ENCODE measurements at regions not wholly inside any gene's neighbourhood (a gene's known extent, or its start where the extent isn't known, plus 50 kb on each side); places are given as distances from the start of the nearest gene placed in this dataset.

DNA sequence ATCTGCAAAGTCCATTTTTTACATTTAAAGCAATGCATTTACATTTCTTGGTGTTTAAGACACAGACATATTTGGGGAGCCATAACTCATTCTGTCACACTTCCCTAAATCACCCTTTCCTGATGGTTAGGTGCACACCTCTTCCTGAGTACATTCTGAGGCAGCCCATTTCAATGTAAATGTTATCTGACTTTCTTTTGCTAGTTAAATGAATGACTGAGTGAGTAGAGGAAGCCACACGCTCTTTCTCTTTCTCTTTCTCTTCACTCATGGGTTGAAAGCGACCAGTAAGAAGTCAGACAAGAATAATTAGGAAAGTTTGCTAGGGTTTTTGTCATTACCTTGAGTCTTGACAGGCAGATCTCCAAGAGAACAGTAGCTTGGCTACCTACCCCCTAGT, 143.1 kb downstream of the S1PR1 start:
- H3K9ac ChIP-seq (ENCODE audit: low read depth in 1 of 2, low read length in 2 of 2), result no peak overlapping the region
- H3K4me3 ChIP-seq (ENCODE audit: low read length in 2 of 2), result no peak overlapping the region
- H3K4me1 ChIP-seq (ENCODE audit: control insufficient read depth in 2 of 2, insufficient read depth in 2 of 2, low read length in 2 of 2), result no peaks in the 10 kb centered on the region
- no peak overlapping the region for H3K27ac ChIP-seq (ENCODE audit: low read depth in 2 of 2, low read length in 2 of 2)
- H3K27me3 ChIP-seq (ENCODE audit: control insufficient read depth in 2 of 2, insufficient read depth in 2 of 2, low read length in 2 of 2), result no peaks in the 10 kb centered on the region
- H3K9me3 ChIP-seq (ENCODE audit: control insufficient read depth in 2 of 2, low read length in 2 of 2), result no peaks in the 10 kb centered on the region
- no peaks in the 10 kb centered on the region for H3K36me3 ChIP-seq (ENCODE audit: control insufficient read depth in 2 of 2, insufficient read depth in 2 of 2, low read length in 2 of 2)

DNA sequence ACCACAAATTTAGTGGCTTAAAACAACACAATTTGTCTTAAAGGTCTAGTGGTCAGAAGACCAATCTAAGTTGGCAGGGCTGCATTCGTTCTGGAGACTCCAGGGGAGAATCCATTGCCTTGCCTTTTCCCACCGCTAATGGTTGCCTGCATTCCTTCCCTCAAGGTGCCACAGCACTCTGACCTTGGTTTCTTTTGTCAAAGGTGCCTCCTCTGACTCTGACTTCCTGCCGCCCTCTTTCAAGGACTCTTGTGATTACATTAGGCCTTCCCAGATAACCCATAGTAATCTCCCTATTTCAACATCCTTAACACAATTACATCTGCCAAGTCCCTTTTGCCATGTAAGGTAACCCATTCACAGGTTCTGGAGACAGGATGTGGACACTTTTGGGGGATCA, 145.3 kb downstream of the S1PR1 start:
- H3K9me3 ChIP-seq (ENCODE audit: control insufficient read depth in 2 of 2, low read length in 2 of 2), result no peaks in the 10 kb centered on the region
- H3K27me3 ChIP-seq (ENCODE audit: control insufficient read depth in 2 of 2, insufficient read depth in 2 of 2, low read length in 2 of 2), result no peaks in the 10 kb centered on the region
- H3K4me3 ChIP-seq (ENCODE audit: low read length in 2 of 2), result no peak overlapping the region
- H3K9ac ChIP-seq (ENCODE audit: low read depth in 1 of 2, low read length in 2 of 2), result no peak overlapping the region
- no peaks in the 10 kb centered on the region for H3K36me3 ChIP-seq (ENCODE audit: control insufficient read depth in 2 of 2, insufficient read depth in 2 of 2, low read length in 2 of 2)
- H3K27ac ChIP-seq (ENCODE audit: low read depth in 2 of 2, low read length in 2 of 2), result no peak overlapping the region
- H3K4me1 ChIP-seq (ENCODE audit: control insufficient read depth in 2 of 2, insufficient read depth in 2 of 2, low read length in 2 of 2), result no peaks in the 10 kb centered on the region

DNA sequence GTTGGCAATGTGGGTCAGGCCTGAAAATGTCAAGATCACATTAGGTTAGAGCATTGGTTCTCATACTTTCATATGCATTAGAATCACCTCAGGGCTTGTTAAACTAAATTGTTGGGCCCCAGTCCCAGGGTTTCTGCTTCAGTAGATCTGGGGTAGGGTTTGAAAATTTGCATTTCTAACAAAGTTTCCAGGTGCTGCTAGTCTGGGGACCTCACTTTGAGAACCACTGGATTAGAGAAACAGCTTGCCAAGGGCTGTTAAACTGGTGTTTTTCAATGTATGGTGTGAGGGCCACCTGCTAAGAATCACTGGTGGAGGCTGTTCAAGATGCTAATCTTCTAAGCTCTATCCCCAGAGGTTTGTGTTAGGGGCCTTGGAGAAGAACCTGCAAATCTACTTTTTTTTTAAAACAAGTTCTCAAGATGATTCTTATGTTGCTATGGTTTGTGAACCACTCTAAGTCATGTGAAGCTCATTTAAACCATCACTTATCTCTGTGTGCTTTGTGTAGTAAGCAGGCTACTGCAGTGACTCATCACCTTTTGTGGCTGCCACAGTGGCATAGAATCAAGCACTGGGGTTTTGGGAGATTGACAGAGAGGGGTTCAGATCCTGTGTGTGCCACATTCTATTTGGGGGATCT, 152.2 kb downstream of the S1PR1 start:
- no peak overlapping the region for H3K9ac ChIP-seq (ENCODE audit: low read depth in 1 of 2, low read length in 2 of 2)
- H3K4me1 ChIP-seq (ENCODE audit: control insufficient read depth in 2 of 2, insufficient read depth in 2 of 2, low read length in 2 of 2), result no peaks in the 10 kb centered on the region
- no peaks in the 10 kb centered on the region for H3K36me3 ChIP-seq (ENCODE audit: control insufficient read depth in 2 of 2, insufficient read depth in 2 of 2, low read length in 2 of 2)
- no peaks in the 10 kb centered on the region for H3K9me3 ChIP-seq (ENCODE audit: control insufficient read depth in 2 of 2, low read length in 2 of 2)
- H3K27me3 ChIP-seq (ENCODE audit: control insufficient read depth in 2 of 2, insufficient read depth in 2 of 2, low read length in 2 of 2), result no peaks in the 10 kb centered on the region
- H3K4me3 ChIP-seq (ENCODE audit: low read length in 2 of 2), result no peak overlapping the region
- H3K27ac ChIP-seq (ENCODE audit: low read depth in 2 of 2, low read length in 2 of 2), result no peak overlapping the region

DNA sequence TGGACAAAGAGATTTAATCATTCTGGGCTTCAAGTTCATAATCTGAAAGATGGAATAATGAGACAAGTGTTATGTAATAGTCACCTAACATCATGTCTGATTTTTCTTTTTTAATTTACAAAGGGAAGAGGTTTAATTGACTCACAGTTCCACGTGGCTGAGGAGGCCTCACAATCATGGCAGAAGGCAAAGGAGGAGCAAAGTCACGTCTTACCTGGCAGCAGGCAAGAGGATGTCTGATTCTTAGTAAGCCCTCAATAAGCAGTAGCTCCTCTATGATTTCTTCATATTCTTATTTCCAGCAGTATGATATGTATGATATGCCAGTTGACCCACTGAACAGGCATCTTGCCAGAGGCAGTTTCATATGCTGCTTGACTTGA, 152.7 kb downstream of the S1PR1 start:
- no peaks in the 10 kb centered on the region for H3K4me1 ChIP-seq (ENCODE audit: control insufficient read depth in 2 of 2, insufficient read depth in 2 of 2, low read length in 2 of 2)
- H3K27ac ChIP-seq (ENCODE audit: low read depth in 2 of 2, low read length in 2 of 2), result no peak overlapping the region
- H3K9me3 ChIP-seq (ENCODE audit: control insufficient read depth in 2 of 2, low read length in 2 of 2), result no peaks in the 10 kb centered on the region
- no peak overlapping the region for H3K4me3 ChIP-seq (ENCODE audit: low read length in 2 of 2)
- H3K27me3 ChIP-seq (ENCODE audit: control insufficient read depth in 2 of 2, insufficient read depth in 2 of 2, low read length in 2 of 2), result no peaks in the 10 kb centered on the region
- no peaks in the 10 kb centered on the region for H3K36me3 ChIP-seq (ENCODE audit: control insufficient read depth in 2 of 2, insufficient read depth in 2 of 2, low read length in 2 of 2)
- H3K9ac ChIP-seq (ENCODE audit: low read depth in 1 of 2, low read length in 2 of 2), result no peak overlapping the region

GRCh38 chr1:101392552-101392951, 155.7 kb downstream of the S1PR1 start:
- Histone ChIP-seq H3K9ac (ENCODE audit: low read depth in 1 of 2, low read length in 2 of 2) (no peak overlapping the region), H3K36me3 (ENCODE audit: control insufficient read depth in 2 of 2, insufficient read depth in 2 of 2, low read length in 2 of 2) (no peaks in the 10 kb centered on the region), H3K27ac (ENCODE audit: low read depth in 2 of 2, low read length in 2 of 2) (no peak overlapping the region), H3K9me3 (ENCODE audit: control insufficient read depth in 2 of 2, low read length in 2 of 2) (no peaks in the 10 kb centered on the region), H3K27me3 (ENCODE audit: control insufficient read depth in 2 of 2, insufficient read depth in 2 of 2, low read length in 2 of 2) (no peaks in the 10 kb centered on the region), H3K4me1 (ENCODE audit: control insufficient read depth in 2 of 2, insufficient read depth in 2 of 2, low read length in 2 of 2) (no peaks in the 10 kb centered on the region), H3K4me3 (ENCODE audit: low read length in 2 of 2) (no peak overlapping the region)

DNA sequence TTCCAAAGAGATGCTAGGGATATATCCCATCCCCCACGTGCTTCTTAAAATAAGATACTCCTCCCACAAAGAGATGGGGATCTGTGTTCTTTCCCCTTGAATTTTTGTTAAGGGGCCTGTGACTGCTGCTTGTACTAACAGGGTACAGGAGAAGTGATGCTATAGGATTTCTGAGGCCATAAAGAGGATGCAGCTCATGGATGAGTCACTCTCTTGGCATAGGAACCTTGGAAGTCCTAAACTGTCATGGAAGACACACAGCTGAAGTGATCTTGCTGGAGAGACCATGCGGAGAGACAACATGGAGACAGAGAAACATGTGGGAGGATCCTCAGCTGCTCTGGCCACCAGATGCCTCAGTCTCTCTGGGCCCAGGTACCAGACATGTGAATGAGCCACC, 157.2 kb downstream of the S1PR1 start:
- no peaks in the 10 kb centered on the region for H3K27me3 ChIP-seq (ENCODE audit: control insufficient read depth in 2 of 2, insufficient read depth in 2 of 2, low read length in 2 of 2)
- no peak overlapping the region for H3K9ac ChIP-seq (ENCODE audit: low read depth in 1 of 2, low read length in 2 of 2)
- H3K4me1 ChIP-seq (ENCODE audit: control insufficient read depth in 2 of 2, insufficient read depth in 2 of 2, low read length in 2 of 2), result no peaks in the 10 kb centered on the region
- H3K36me3 ChIP-seq (ENCODE audit: control insufficient read depth in 2 of 2, insufficient read depth in 2 of 2, low read length in 2 of 2), result no peaks in the 10 kb centered on the region
- H3K4me3 ChIP-seq (ENCODE audit: low read length in 2 of 2), result no peak overlapping the region
- H3K27ac ChIP-seq (ENCODE audit: low read depth in 2 of 2, low read length in 2 of 2), result no peak overlapping the region
- H3K9me3 ChIP-seq (ENCODE audit: control insufficient read depth in 2 of 2, low read length in 2 of 2), result no peaks in the 10 kb centered on the region

GRCh38 chr1:101399222-101399621, 162.4 kb downstream of the S1PR1 start:
- Histone ChIP-seq H3K27ac (ENCODE audit: low read depth in 2 of 2, low read length in 2 of 2) (no peak overlapping the region), H3K9ac (ENCODE audit: low read depth in 1 of 2, low read length in 2 of 2) (no peak overlapping the region), H3K4me3 (ENCODE audit: low read length in 2 of 2) (no peak overlapping the region), H3K36me3 (ENCODE audit: control insufficient read depth in 2 of 2, insufficient read depth in 2 of 2, low read length in 2 of 2) (no peaks in the 10 kb centered on the region), H3K9me3 (ENCODE audit: control insufficient read depth in 2 of 2, low read length in 2 of 2) (no peaks in the 10 kb centered on the region), H3K27me3 (ENCODE audit: control insufficient read depth in 2 of 2, insufficient read depth in 2 of 2, low read length in 2 of 2) (no peaks in the 10 kb centered on the region), H3K4me1 (ENCODE audit: control insufficient read depth in 2 of 2, insufficient read depth in 2 of 2, low read length in 2 of 2) (no peaks in the 10 kb centered on the region)

GRCh38 chr1:101406271-101406670, 169.5 kb downstream of the S1PR1 start:
- Histone ChIP-seq H3K27ac (ENCODE audit: low read depth in 2 of 2, low read length in 2 of 2) (no peak overlapping the region), H3K4me3 (ENCODE audit: low read length in 2 of 2) (no peak overlapping the region), H3K36me3 (ENCODE audit: control insufficient read depth in 2 of 2, insufficient read depth in 2 of 2, low read length in 2 of 2) (no peaks in the 10 kb centered on the region), H3K4me1 (ENCODE audit: control insufficient read depth in 2 of 2, insufficient read depth in 2 of 2, low read length in 2 of 2) (no peaks in the 10 kb centered on the region), H3K9ac (ENCODE audit: low read depth in 1 of 2, low read length in 2 of 2) (no peak overlapping the region), H3K27me3 (ENCODE audit: control insufficient read depth in 2 of 2, insufficient read depth in 2 of 2, low read length in 2 of 2) (no peaks in the 10 kb centered on the region), H3K9me3 (ENCODE audit: control insufficient read depth in 2 of 2, low read length in 2 of 2) (no peaks in the 10 kb centered on the region)

- H3K9me3 ChIP-seq (ENCODE audit: control insufficient read depth in 2 of 2, low read length in 2 of 2), result no peaks in the 10 kb centered on the region
- H3K27ac ChIP-seq (ENCODE audit: low read depth in 2 of 2, low read length in 2 of 2), result no peak overlapping the region
- H3K4me3 ChIP-seq (ENCODE audit: low read length in 2 of 2), result no peak overlapping the region
- no peak overlapping the region for H3K9ac ChIP-seq (ENCODE audit: low read depth in 1 of 2, low read length in 2 of 2)
- H3K36me3 ChIP-seq (ENCODE audit: control insufficient read depth in 2 of 2, insufficient read depth in 2 of 2, low read length in 2 of 2), result no peaks in the 10 kb centered on the region
- no peaks in the 10 kb centered on the region for H3K27me3 ChIP-seq (ENCODE audit: control insufficient read depth in 2 of 2, insufficient read depth in 2 of 2, low read length in 2 of 2)
- H3K4me1 ChIP-seq (ENCODE audit: control insufficient read depth in 2 of 2, insufficient read depth in 2 of 2, low read length in 2 of 2), result no peaks in the 10 kb centered on the region
These were observed 169.9 kb downstream of the S1PR1 start for GRCh38 chr1:101406681-101407080.

DNA sequence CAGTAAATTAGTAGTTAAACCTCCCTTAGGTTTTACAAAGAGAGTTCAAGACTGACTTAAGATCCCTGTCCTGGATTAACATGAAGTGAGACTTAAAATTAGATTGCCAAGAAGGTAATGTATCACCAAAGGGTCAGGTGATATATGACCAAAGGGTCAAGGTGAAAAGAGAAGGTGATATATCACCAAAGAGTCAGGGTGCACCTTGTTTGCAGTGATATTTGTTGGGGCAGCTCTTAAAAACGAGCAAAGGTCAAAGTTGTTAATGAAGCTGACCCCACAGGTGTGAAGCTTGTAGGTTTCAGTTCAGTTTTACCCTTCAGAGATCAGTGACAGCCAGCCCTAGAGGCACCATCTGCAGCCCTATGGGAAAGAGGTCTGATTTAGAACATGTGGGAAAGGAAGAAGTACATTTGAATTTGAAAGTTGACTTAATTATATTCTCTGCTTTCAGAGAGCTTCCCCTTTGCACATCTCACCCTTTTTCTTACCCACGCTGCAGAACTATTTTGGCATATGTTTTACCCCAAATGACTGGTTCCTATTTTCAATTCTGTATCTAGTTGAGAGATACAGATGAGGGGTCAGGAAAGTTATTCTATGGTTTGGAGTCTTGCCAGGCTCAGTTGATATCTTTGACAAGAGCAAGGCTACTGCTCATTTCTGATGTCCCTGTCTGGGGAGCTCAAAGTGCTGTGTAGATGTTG, 170.8 kb downstream of the S1PR1 start:
- Histone ChIP-seq H3K27ac (ENCODE audit: low read depth in 2 of 2, low read length in 2 of 2) (no peak overlapping the region), H3K9me3 (ENCODE audit: control insufficient read depth in 2 of 2, low read length in 2 of 2) (no peaks in the 10 kb centered on the region), H3K27me3 (ENCODE audit: control insufficient read depth in 2 of 2, insufficient read depth in 2 of 2, low read length in 2 of 2) (no peaks in the 10 kb centered on the region), H3K9ac (ENCODE audit: low read depth in 1 of 2, low read length in 2 of 2) (no peak overlapping the region), H3K4me3 (ENCODE audit: low read length in 2 of 2) (no peak overlapping the region), H3K4me1 (ENCODE audit: control insufficient read depth in 2 of 2, insufficient read depth in 2 of 2, low read length in 2 of 2) (no peaks in the 10 kb centered on the region), H3K36me3 (ENCODE audit: control insufficient read depth in 2 of 2, insufficient read depth in 2 of 2, low read length in 2 of 2) (no peaks in the 10 kb centered on the region)
